Activated CD4-positive, CD25-positive, alpha-beta regulatory T cell treated with anti-CD3 and anti-CD28 coated beads, Interleukin-2, amount 50 U/mL, for 24 hours (primary cell): ENCODE measurements at regions not wholly inside any gene's neighbourhood (a gene's known extent, or its start where the extent isn't known, plus 50 kb on each side); places are given as distances from the start of the nearest gene placed in this dataset.

Source experiments
- ATAC-seq, 2 donors: fragments of 150-1000 bp; cut with Tn5 transposase; one replicate each; pipeline ENCODE4 v1.10.0; 2021; ENCODE audit warnings: mild to moderate bottlenecking in 1 of 2, moderate library complexity in 1 of 2

DNA sequence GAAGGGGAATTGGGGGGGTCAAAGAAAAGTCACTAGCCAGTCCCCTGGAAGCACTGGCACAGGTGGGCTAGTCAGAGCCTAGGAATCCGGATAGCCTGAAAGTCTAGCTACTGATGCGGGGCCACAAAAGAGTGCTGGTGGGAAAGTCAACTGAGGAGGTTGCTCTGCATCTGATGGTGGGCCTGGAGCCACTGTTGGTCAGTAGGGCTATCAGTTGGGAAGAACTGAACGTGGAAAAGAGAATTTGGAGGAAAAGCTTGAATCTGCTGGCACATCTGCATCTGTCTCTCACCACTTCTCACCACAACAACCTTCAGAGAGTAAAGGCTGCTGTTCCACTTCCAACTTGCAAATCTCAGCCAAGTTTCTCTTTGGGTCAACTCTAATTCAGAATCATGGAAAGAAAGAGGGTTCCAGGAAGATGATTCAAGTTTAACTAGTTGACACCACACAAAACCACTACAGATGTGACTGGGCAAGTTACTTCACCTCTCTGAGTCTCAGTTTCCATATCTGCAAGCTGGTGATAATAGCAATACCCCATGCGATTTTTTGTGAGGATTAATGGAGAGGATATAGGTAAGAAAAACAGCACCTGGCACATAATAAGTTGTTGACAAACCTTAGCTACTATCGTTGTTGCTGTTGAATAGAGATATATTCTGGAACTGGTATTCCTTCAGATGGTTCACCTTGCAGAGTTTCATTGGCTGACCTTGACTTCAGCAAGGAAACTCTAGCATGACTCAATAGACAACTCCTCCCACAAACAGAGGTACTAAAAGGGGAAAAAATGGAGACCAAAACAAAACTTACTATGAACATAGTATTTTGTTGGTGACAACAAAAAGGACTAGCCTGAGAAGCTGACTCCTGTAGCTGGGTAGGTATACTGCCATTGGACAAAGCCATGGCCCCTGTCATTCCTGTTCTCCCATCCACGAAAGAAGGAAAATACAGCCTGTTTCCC is 280.2 kb upstream of the STT3B start:
- peak; percentile 73 to 77 for ATAC-seq

DNA sequence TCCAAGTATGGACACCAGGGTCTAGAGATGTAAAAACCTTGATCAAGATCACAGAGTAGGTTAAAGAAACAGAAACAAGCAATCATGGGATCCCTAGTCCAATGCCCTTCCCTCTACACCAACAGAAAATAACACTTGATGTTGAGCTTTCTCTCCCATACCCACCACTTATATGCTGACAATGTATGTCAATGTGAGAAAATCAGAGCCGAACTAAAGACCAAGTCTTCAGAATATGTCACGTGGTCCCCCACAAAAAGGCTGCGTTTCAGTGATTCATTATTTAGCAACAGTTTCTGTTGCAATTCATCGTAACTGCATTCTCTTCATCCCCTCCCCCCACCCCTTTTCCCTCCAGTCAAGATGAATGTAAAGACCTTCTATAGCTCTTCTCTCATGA is 278.9 kb upstream of the STT3B start:
- peak; percentile 22 to 25 for ATAC-seq

DNA sequence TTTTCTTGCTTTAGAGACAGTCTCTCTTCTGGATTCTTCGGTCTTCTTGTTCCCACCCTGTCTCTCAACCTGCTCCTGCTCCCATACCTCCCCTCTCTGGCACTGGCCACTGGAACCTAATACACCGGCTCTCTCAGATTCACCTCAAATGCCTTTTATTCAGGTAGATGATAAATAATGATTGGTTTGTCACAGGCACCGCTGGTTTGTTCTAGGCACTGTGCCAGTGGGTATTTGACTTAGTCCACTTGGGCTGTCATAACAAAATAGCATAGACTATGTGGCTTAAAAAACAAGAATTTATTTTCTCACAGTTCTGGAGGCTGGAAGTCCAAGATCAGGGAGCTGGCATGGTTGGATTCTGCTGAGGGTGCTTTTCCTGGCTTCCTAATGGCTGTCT is 278.2 kb upstream of the STT3B start:
- no peak for ATAC-seq

DNA sequence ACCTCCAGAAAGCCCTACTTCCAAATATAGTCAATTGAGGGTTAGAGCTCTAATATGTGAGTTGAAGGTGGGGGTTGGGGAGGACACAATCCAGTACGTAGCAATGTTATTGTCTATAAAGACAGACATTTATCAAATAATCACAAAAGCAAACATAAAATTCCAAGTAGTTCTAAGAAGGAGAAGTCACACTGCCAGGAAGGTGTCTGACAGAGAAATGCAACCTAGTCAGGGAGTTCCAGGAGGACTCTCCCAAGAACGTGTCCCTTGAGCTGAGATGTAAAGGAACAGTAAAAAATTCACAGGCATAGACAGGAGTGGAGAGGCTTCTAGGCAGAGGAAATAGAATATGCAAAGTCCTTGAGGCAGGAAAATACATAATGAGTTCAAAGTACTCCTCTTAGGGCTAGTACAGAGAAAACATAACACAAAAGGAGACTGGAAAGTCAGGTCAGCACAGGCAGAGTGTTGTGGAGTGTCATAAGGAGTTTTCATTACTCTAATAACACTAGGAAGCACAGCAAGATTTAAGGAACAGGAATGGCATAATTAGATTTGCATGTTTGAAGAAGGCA is 277.6 kb upstream of the STT3B start:
- no peak for ATAC-seq

DNA sequence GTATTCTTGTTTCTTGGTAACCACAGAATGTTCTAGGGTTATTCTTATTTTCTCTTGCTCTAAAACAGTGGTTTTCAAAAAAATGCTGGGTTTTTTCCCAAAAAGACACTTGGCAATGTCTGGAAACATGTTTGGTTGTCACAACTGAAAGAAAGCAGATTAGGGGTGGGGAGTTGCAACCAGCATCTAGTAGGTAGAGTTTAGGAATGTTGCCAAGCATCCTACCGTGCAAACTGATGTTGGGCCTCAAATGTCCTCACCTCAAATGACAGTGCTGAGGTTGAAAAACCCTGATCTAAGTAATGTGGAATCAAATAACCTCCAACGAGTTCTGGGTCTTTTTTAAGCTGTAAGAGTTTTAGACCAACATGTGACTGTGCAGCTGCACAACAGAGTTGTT is 270.5 kb upstream of the STT3B start:
- ATAC-seq: no peak

DNA sequence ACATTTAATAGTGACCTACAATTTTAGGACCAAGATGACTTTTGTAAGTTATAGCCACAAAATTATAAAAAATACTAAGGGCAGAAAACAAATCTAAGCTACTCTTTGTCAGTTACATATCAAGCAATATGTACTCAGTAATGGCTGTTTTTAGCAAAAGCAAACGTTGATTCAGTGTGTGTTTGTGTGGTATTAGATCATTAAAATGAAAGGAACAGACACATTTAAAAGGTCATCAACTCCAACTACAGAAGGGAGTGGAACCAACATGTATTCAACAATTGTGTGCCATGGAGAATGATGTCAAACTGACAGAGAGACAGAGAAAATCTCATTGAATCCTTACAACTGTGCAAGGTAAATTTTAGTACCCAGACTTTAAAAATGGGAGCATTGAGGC is 268.8 kb upstream of the STT3B start:
- ATAC-seq: no peak

DNA sequence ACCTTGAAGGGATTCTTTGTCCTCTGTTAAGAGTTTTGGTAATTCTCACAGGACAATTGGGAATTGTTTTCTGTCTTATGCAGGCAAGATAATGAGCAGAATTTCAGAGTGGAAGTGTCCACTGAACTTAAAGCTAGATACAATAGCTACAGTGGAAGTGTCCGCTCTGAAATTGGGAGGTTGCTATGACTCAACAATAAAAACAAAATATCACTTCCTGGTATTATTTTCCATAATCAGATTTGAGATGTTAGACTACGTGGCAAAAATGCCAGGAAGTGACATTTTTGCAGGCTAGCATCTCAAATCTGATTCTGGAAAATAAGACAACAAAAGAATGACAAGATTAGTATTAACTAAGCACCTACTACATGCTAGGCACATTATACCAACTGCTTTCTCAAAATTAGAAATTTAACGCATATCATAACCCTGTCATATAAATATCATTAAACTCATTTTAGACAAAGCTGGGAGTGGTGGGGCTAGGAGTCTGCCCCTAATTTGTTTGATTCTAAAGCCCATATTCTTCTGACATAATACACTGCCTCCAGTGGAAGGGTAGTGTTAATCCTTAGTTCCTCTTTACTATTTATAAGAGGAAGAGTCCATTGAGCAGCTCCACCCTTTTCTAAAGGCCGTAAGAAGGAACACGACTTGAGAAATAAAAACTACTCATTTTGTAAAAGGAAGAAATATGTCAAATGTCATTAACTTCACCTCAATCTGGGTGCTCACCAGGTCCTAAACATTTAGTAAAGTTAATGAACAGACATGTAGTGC is 266.9 kb upstream of the STT3B start:
- ATAC-seq: no peak

DNA sequence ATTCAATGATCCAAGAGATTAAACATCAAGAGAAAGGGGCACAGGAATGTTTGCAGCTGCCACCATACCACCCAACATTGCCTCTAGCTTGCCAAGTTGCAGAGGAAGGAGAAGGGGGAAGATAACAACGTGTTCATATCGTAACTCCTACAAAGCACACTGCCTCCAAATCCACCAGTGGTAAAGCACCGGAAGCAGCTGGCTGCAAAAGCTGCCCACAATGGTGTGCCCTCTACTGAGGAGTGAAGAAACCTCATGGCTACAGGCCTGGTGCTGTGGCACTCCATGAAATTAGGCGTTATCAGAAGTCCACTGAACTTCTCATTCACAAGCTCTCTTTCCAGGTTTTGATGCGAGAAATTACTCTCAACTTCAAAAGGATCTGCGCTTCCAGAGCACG is 263.9 kb upstream of the STT3B start:
- no peak for ATAC-seq

DNA sequence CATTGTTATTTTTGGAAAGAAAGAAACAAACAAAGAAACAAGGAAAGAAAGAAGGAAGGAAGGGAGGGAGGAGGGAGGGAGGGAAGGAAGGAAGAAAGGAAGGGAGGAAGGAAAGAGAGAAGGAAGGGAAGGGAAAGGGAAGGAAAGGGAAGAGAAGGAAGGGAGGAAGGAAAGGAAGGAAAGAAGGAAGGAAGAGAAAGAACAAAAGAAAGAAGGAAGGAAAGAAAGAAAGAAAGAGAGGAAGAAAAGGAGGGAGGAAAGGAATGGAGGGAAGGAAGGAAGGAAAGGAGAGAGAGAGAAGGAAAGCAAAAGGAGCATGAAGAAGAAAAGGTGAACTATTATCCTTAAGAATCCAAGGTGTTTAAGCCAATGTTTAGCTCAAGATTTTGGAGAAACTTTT is 262.7 kb upstream of the STT3B start:
- ATAC-seq: no peak

DNA sequence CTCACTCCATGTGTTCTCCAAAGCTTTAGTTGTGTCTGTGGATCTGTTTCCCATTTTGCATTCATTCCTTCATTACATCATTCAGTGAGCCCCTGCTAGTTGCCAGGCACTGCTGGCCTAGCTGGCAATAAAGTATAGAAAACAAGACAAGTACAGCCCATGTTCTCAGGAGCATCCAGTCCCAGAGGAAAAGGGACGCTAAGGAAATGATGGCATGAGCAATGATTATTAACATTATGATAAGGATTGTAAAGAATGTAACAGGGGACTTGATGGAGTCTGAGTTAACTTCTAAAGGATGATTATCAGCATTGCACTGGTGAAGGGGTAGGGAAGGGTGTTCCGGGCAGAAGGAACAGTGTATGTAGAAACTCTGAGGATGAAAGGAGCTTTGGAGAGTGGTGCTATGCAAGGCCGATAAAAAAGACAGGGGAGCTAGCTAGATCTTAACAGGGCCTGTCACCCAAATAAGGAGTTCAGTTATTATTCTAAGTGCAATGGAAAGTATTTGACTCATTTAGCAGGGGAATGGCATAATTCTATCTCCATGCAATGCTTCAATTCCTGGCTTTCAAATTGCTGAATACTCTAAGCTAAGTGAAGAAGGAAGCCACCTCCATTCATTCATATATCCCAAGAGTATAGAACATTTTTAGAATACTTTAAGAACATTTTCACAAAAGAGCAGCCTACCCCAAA is 258.2 kb upstream of the STT3B start:
- no peak for ATAC-seq

DNA sequence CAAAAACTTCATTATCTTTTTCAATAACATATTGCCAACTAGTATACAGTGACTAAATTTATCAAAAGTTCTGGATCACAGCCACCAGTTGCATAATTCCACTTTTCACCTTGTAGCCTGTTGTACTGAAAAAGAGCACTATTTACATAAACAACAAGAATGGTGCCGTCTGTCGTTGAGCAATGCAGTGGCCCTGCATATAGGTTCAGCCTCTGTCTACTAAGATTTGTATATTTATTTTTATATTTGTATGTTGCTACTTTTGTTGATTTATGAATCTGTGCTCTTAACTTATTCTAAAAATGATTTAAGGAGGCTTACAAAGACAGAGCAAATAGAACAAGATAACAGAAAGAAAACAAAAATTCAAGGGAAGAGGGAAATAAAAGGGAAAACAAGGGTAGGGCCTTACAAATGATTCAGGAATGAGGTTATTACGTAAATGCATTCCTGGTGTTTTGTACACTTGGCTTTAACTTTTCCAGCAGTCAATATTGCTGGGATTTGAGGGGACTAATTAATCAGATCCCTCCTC is 257.6 kb upstream of the STT3B start:
- no peak for ATAC-seq

DNA sequence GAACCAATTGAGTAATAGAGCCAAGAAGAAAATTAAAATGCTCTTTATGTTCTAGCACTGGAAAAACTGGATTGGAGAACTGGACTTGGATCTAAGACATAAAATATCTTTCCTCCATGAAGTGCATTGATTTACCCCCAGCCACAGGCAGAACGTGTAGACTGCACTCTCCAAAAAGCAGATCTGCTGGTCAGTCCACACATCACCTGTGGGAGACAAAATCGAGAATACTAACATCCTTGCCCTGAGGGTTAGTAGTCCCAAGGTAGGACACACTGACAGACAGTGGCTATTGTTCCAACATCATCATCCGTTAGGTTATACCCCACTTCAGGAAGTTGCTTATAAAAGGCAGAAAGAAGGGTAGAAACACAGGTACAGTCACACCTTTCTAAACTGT is 257.1 kb upstream of the STT3B start:
- no peak for ATAC-seq

DNA sequence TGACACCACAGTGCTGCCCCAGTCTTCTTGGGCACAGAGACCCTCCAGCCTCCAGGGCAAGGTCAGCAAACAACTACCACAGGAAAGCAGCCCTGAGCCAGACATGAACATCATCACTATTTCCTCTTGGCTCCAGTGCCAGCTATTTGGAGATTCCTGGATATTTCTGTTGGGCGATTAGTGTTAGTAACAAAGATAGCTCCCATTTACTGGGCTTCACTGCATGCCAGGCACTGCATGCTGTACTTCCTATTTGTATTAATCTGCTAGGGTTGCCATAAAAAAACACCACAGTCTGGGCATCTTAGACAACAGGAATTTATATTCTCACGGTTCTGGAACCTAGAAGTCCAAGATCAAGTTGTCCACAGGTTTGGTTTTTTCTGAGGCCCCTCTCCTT is 255.1 kb upstream of the STT3B start:
- no peak for ATAC-seq

DNA sequence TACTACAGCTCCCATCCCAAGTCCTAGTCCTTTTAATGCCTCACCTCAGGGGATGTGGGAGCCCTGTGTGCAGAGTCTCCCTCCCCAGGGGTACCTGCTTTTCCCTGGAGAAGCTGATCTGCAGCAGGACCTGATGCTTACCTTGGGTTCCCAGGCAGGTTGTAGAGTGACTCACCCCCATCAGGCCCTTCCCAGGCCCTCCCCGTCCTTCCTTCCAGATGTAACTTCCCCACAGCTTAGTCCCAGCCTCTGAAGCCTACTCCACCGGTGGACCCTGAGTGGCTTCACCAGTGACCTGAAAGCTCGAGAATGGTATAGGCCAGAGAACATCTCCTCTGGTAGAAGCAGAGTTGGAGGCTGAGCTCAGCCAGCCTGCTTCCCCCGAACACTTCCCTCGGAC is 254.2 kb upstream of the STT3B start:
- ATAC-seq: no peak

DNA sequence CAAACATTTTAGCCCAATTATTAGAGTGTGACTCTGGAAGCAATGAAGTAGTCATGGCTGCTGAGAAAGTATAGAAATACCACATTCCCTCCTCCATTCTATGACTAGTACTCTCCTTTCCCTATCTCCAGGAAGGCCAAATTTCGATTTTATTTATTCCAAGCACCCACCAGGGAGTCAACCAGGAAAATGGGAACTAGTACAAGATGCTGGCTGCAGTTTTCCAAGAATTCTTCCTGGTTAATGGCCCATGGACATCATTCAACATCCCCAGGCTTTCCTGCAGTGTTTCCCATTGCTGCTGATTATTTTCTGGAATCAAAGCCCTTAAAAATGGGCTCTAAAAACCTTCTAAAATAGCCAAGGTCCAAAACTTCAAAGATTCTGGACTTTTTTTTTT is 247.9 kb upstream of the STT3B start:
- no peak for ATAC-seq

DNA sequence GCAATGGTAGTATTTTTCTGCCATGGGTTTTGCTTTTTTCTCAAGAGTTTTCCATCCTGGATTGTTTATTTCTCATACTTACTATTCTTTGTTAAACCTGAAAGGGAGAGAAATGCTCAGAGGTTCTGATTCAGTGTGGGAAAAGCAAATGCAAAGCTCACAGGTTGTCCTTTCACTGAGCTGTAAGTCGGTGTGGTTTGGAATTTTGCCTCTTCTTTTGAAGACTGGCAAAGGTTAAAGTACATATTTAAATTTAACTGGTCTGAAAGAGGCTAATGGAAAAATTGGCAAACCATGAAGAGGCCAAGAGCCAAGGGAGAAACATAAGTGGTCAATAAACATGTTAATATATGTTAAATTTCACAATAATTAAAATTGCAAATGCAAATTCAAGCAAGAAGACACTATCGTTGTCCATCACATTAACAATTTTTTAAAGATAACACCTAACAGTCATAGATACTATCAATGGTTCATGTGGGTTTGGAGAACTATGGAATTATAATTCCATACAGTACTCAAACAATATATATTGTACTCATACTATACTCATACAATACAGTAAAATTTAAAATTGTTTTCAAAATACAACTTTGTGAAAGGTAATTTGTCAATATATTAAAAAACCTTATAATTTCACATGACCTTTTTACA is 246.8 kb upstream of the STT3B start:
- ATAC-seq: no peak

DNA sequence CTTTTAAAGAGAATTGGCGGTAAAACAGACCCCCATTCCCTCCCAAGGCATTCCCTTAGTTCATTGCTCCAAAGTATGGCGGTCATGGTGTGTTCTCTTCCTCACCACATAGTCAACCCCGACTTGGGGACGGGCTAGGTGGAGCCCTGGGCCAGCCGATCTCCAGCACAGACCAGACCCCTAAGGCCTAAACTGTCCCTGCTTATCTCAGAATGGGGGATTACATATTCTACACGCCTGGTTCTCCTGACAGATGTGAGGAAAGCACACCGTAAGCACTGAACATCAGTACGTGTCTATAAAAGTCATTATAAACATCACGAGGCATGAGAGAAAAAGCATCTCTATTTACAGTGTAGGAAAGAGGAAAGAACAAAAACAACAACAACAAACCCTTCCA is 244.5 kb upstream of the STT3B start:
- ATAC-seq: no peak

DNA sequence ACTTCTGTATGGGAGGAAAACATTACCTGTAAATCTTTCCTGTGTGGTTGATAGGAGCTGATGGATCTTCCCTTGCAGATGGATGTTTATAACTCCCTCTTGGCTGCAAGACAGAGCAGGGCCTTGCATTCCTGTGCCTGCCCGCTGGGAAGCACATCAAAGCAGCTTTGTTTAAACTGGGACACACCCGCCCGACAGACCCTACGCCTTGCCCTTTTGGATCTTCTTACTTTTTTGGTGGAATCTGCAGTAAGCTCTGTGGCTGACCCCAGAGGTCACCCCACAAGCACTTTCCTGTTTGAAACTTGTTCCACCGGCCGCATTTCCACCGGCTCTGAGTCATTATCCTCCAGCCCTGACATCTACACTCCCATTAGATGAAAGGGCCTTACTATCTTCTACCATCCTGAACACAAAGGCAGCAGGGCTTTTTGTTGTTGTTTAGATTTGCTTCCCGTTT is 244.1 kb upstream of the STT3B start:
- no peak for ATAC-seq

DNA sequence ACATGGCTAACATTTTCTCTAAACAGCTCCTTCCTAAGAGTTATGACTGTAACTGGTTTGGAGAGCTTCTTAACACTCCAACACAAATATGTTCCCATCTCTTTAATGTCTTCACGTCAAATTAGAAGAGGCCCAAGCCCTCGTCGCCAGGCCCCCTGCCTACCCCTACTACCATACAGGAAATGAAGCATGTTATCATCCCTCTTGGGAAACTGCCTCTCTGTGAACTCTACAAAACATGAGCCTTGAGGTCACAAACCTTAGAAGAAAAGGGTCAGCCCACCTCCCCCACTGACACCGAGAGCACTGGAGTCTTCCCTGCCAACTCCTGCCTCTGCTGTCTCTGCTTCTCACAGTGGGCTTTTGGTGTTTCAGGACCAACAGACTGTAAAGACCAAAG is 243.1 kb upstream of the STT3B start:
- no peak for ATAC-seq

DNA sequence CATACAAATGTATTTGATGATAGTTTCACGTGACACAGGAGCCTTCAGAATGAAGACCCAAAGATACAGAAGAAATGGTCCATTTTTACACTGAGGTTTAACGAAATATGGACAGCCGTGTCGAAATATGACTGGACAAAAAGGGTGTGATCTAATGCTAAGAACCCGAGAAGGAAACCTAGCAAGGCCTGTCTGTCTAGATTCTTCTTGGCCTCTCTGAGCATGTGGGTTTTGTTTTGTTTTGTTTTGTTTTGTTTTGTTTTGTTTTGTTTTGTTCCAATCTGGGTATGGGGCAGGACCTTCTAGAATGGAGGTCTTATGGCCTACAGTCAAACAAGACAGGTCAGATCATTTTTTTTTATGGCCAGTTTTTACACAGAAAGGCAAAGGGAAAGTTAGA is 242.7 kb upstream of the STT3B start:
- no peak for ATAC-seq

DNA sequence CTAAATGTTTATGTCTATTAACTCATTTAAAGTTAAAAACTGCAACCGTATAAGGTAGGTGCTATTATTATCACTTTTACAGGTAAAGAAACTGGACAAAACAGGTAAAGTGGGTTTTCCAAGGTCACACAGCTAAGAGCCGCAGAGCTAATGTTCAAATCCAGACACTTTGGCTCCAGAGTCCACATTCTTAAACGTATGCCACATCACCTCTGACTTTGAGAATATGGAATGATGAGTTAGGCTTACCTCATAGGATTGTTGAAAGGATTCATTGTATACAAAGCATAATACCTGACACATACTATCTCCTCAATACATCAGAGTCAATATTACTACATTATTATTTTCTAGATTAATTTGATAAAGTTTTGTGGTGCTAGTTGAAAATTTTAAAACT is 240.9 kb upstream of the STT3B start:
- no peak for ATAC-seq
